CD4-positive, CD25-positive, alpha-beta regulatory T cell (primary cell): ENCODE measurements at regions not wholly inside any gene's neighbourhood (a gene's known extent, or its start where the extent isn't known, plus 50 kb on each side); places are given as distances from the start of the nearest gene placed in this dataset.
"Not testable (repeated sequence)": the region's sequence is repeated elsewhere in the genome, so short reads cannot be mapped to it uniquely, and the experiment has no call there.

Source experiments
- ATAC-seq, 2 donors: fragments of 150-1000 bp; cut with Tn5 transposase; one replicate each; pipeline ENCODE4 v1.10.0; 2021; ENCODE audit warnings: low read depth in 2 of 2, moderate number of reproducible peaks in 2 of 2, moderate library complexity in 1 of 2
- DNase-seq, 3 donors: peaks; one replicate each; pipeline versions ENCODE4 v3.0.0 to v3.0.0-alpha.2; 2012 to 2022; ENCODE audit warnings: mixed read lengths in 1 of 3
- H3K27ac ChIP-seq: one replicate; pipeline ENCODE4 v1.7.0; 2013; ENCODE audit warnings: mild to moderate bottlenecking, low read length; ENCODE audit not compliant: insufficient read depth, poor library complexity, severe bottlenecking
- H3K27me3 ChIP-seq: one replicate; pipeline ENCODE4 v1.7.0; 2013; ENCODE audit warnings: low read length; ENCODE audit not compliant: control insufficient read depth, insufficient read depth
- H3K36me3 ChIP-seq: one replicate; pipeline ENCODE4 v1.7.0; 2013; ENCODE audit warnings: mild to moderate bottlenecking, low read length, moderate library complexity; ENCODE audit not compliant: control insufficient read depth, insufficient read depth
- H3K4me1 ChIP-seq: 2 replicates; pipeline ENCODE4 v1.7.0; 2013; ENCODE audit warnings: mild to moderate bottlenecking, low read length; ENCODE audit not compliant: insufficient read depth, control insufficient read depth, poor library complexity, severe bottlenecking
- H3K4me3 ChIP-seq: one replicate; pipeline ENCODE4 v1.7.0; 2013; ENCODE audit warnings: low read depth, mild to moderate bottlenecking, low read length, moderate library complexity
- H3K9me3 ChIP-seq, 2 experiments: 1 replicate in 1 of 2; 2 replicates in 1 of 2; pipeline ENCODE4 v1.7.0; 2013; ENCODE audit warnings: low read length in 2 of 2, mild to moderate bottlenecking in 1 of 2, moderate library complexity in 1 of 2; ENCODE audit not compliant: control insufficient read depth in 2 of 2
- H3K27ac Mint-ChIP-seq, 3 donors: one replicate each; pipeline ENCODE4 v1.8.0; 2020 to 2022; ENCODE audit warnings: mild to moderate bottlenecking in 3 of 3, mixed read lengths in 3 of 3, moderate library complexity in 2 of 3
- H3K27me3 Mint-ChIP-seq: one replicate; pipeline ENCODE4 v1.8.0; 2022; ENCODE audit warnings: mild to moderate bottlenecking, mixed read lengths
- H3K36me3 Mint-ChIP-seq: one replicate; pipeline ENCODE4 v1.8.0; 2020; ENCODE audit warnings: mixed read lengths
- H3K4me1 Mint-ChIP-seq, 4 donors: one replicate each; pipeline ENCODE4 v1.8.0; 2020 to 2022; ENCODE audit warnings: mixed read lengths in 4 of 4, mild to moderate bottlenecking in 1 of 4
- H3K4me3 Mint-ChIP-seq, 4 donors: one replicate each; pipeline ENCODE4 v1.8.0; 2020 to 2022; ENCODE audit warnings: mild to moderate bottlenecking in 4 of 4, mixed read lengths in 4 of 4, moderate library complexity in 3 of 4
- H3K9me3 Mint-ChIP-seq, 7 donors: one replicate each; pipeline ENCODE4 v1.8.0; 2020 to 2022; ENCODE audit warnings: mixed read lengths in 7 of 7, mild to moderate bottlenecking in 3 of 7, moderate library complexity in 2 of 7

DNA sequence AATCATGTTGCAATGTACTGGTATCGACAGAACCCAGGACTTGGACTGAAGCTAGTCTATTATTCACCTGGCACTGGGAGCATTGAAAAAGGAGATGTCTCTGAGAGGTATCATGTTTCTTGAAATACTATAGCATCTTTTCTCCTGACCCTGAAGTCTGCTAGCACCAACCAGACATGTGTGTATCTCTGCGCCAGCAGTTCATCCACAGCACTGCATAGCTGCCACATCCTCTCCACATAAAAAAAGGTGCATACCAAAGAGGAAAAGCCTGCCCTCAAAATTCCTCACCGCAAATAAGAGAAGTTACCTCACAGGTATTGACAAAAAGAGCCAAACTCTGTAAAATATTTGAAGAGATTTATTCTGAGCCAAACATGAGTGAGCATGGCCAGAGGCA is 99.5 kb upstream of the PRSS3 start:
- Histone ChIP-seq H3K9me3 (no peaks in the 10 kb centered on the region), H3K4me3 (no peak overlapping the region), H3K27ac (no peak overlapping the region), H3K36me3 (no peaks in the 10 kb centered on the region), H3K27me3 (peaks cover 15% of the 10 kb centered on the region), H3K4me1 (no peaks in the 10 kb centered on the region)
- Mint-ChIP-seq H3K36me3 (no peaks in the 10 kb centered on the region), H3K9me3 (no peaks in the 10 kb centered on the region), H3K4me1 (peaks cover 0 to 2% (median 0%) of the 10 kb centered on the region in 4 donors), H3K27ac (no peak overlapping the region), H3K4me3 (no peak overlapping the region), H3K27me3 (peaks cover 48% of the 10 kb centered on the region)
- ATAC-seq (no peak), DNase-seq (no peak)

GRCh38 chr9:33697171-33697570 is 98.2 kb upstream of the PRSS3 start:
- ATAC-seq (no peak), DNase-seq (no peak)
- Mint-ChIP-seq H3K9me3 (no peaks in the 10 kb centered on the region), H3K4me3 (no peak overlapping the region), H3K27ac (no peak overlapping the region), H3K27me3 (peaks cover 43% of the 10 kb centered on the region), H3K4me1 (peaks cover 0 to 4% (median 0%) of the 10 kb centered on the region in 4 donors), H3K36me3 (no peaks in the 10 kb centered on the region)
- no peaks in the 10 kb centered on the region for H3K4me1 ChIP-seq
- peaks cover 15% of the 10 kb centered on the region for H3K27me3 ChIP-seq
- no peak overlapping the region for H3K4me3 ChIP-seq
- no peaks in the 10 kb centered on the region for H3K36me3 ChIP-seq
- H3K9me3 ChIP-seq: no peaks in the 10 kb centered on the region
- H3K27ac ChIP-seq: no peak overlapping the region

GRCh38 chr9:33698267-33698666 is 97.1 kb upstream of the PRSS3 start:
- Histone ChIP-seq H3K27ac (no peak overlapping the region), H3K4me3 (no peak overlapping the region), H3K27me3 (peaks cover 15% of the 10 kb centered on the region), H3K4me1 (no peaks in the 10 kb centered on the region), H3K9me3 (no peaks in the 10 kb centered on the region), H3K36me3 (no peaks in the 10 kb centered on the region)
- DNase-seq (no peak), ATAC-seq (no peak)
- Mint-ChIP-seq H3K27me3 (peaks cover 43% of the 10 kb centered on the region), H3K4me1 (peaks cover 0 to 4% (median 0%) of the 10 kb centered on the region in 4 donors), H3K36me3 (no peaks in the 10 kb centered on the region), H3K27ac (no peak overlapping the region), H3K9me3 (no peaks in the 10 kb centered on the region), H3K4me3 (no peak overlapping the region)

GRCh38 chr9:33700940-33701339 is 94.4 kb upstream of the PRSS3 start:
- H3K36me3 ChIP-seq, H3K27ac ChIP-seq, H3K4me3 ChIP-seq, ATAC-seq, H3K9me3 ChIP-seq, H3K27ac Mint-ChIP-seq, H3K4me1 ChIP-seq, H3K36me3 Mint-ChIP-seq, H3K4me3 Mint-ChIP-seq, H3K9me3 Mint-ChIP-seq, DNase-seq, H3K4me1 Mint-ChIP-seq: not testable (repeated sequence)
- H3K27me3 Mint-ChIP-seq: peaks cover 47% of the 10 kb centered on the region
- peaks cover 13% of the 10 kb centered on the region for H3K27me3 ChIP-seq

DNA sequence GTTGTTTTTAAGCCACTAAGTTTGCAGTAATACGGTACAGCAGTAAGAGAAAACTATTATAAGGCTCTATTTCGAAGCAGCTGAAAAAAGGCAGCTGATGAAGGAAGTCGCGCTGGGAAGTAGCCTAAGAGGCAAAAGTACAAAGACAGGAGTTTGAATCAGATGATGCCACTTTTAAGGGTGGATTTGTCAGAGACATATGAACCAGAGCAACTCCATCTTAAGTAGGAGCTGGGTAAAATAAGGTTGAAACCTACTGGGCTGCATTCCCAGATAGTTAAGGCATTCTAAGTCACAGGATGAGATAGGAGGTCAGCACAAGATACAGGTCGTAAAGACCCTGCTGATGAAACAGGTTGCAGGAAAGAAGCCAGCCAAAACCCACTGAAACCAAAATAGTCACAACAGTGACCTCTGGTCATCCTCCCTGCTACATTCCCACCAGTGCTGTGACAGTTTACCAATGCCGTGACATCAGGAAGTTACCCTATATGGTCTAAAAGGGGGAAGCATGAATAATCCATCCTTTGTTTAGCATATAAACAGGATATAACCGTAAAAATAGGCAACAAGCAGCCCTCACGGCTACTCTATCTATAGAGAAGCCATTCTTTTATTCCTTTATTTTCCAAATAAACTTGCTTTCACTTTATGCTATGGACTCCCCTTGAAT is 91.8 kb upstream of the PRSS3 start:
- no peaks in the 10 kb centered on the region for H3K36me3 ChIP-seq
- H3K27me3 Mint-ChIP-seq: peaks cover 44% of the 10 kb centered on the region
- H3K27ac Mint-ChIP-seq: no peak overlapping the region
- DNase-seq (no peak), ATAC-seq (no peak)
- no peak overlapping the region for H3K27ac ChIP-seq
- H3K9me3 ChIP-seq: peaks cover 0 to 3% of the 10 kb centered on the region in 2 experiments
- no peaks in the 10 kb centered on the region for H3K36me3 Mint-ChIP-seq
- peaks cover 0 to 4% (median 0%) of the 10 kb centered on the region in 7 donors for H3K9me3 Mint-ChIP-seq
- H3K4me3 ChIP-seq: no peak overlapping the region
- H3K27me3 ChIP-seq: peaks cover 11% of the 10 kb centered on the region
- H3K4me3 Mint-ChIP-seq: no peak overlapping the region
- H3K4me1 ChIP-seq: no peaks in the 10 kb centered on the region
- peaks cover 0 to 4% (median 0%) of the 10 kb centered on the region in 4 donors for H3K4me1 Mint-ChIP-seq

DNA sequence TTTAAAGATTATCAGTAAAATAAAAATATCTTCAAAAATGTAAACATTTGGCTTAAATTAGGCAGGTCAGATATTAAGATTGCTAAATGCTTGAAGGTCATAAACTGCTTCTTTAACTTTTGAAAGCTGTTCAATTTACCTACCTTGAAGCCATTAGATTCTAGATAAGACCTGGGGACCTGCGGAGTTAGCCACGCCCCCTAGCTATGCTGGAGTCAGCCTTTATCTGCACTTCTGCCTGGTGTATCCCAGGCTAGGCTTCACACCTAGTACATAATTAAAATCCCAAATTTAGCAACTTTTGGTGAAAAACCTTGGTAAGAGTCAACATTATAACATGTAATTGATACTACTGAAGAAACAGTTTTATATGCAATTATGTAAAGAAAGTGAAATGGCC is 89.9 kb upstream of the PRSS3 start:
- not testable (repeated sequence) for H3K27ac ChIP-seq, H3K9me3 Mint-ChIP-seq, ATAC-seq, H3K36me3 Mint-ChIP-seq, H3K4me3 ChIP-seq, H3K4me1 ChIP-seq, H3K4me3 Mint-ChIP-seq, DNase-seq, H3K4me1 Mint-ChIP-seq, H3K27ac Mint-ChIP-seq, H3K36me3 ChIP-seq, H3K9me3 ChIP-seq
- H3K27me3 Mint-ChIP-seq: peaks cover 51% of the 10 kb centered on the region
- H3K27me3 ChIP-seq: peaks cover 15% of the 10 kb centered on the region

- H3K4me1 ChIP-seq: no peaks in the 10 kb centered on the region
- Mint-ChIP-seq H3K9me3 (peaks cover 0 to 4% (median 2%) of the 10 kb centered on the region in 7 donors), H3K4me1 (no peaks in the 10 kb centered on the region), H3K27me3 (peaks cover 53% of the 10 kb centered on the region), H3K4me3 (no peak overlapping the region), H3K27ac (no peak overlapping the region), H3K36me3 (no peaks in the 10 kb centered on the region)
- no peak for DNase-seq
- H3K9me3 ChIP-seq: peaks cover 0 to 3% of the 10 kb centered on the region in 2 experiments
- H3K27ac ChIP-seq: no peak overlapping the region
- no peak for ATAC-seq
- H3K27me3 ChIP-seq: peaks cover 21% of the 10 kb centered on the region
- no peaks in the 10 kb centered on the region for H3K36me3 ChIP-seq
- H3K4me3 ChIP-seq: no peak overlapping the region
Measured at GRCh38 chr9:33708441-33708840, 86.9 kb upstream of the PRSS3 start.

- ATAC-seq: no peak
- Mint-ChIP-seq H3K27ac (no peak overlapping the region), H3K4me3 (no peak overlapping the region), H3K36me3 (no peaks in the 10 kb centered on the region), H3K4me1 (no peaks in the 10 kb centered on the region), H3K9me3 (peaks cover 0 to 4% (median 2%) of the 10 kb centered on the region in 7 donors), H3K27me3 (peaks cover 49% of the 10 kb centered on the region)
- Histone ChIP-seq H3K4me1 (no peaks in the 10 kb centered on the region), H3K27me3 (peaks cover 17% of the 10 kb centered on the region), H3K9me3 (peaks cover 0 to 3% of the 10 kb centered on the region in 2 experiments), H3K36me3 (no peaks in the 10 kb centered on the region), H3K4me3 (no peak overlapping the region), H3K27ac (no peak overlapping the region)
- DNase-seq: no peak
Measured at GRCh38 chr9:33709269-33709668, 86.1 kb upstream of the PRSS3 start.
